Suppressor macrophage treated with lipopolysaccharide for 1 hour (primary cell): ENCODE measurements at regions not wholly inside any gene's neighbourhood (a gene's known extent, or its start where the extent isn't known, plus 50 kb on each side); places are given as distances from the start of the nearest gene placed in this dataset.
A peak's percentile ranks its signal among the peaks of the same experiment; 100 is the strongest.
"Not testable (repeated sequence)": the region's sequence is repeated elsewhere in the genome, so short reads cannot be mapped to it uniquely, and the experiment has no call there.

ENCODE experiments used
- DNase-seq, 3 donors: peaks; one replicate each; pipeline ENCODE4 v3.0.0-alpha.2; 2020 to 2022

DNA sequence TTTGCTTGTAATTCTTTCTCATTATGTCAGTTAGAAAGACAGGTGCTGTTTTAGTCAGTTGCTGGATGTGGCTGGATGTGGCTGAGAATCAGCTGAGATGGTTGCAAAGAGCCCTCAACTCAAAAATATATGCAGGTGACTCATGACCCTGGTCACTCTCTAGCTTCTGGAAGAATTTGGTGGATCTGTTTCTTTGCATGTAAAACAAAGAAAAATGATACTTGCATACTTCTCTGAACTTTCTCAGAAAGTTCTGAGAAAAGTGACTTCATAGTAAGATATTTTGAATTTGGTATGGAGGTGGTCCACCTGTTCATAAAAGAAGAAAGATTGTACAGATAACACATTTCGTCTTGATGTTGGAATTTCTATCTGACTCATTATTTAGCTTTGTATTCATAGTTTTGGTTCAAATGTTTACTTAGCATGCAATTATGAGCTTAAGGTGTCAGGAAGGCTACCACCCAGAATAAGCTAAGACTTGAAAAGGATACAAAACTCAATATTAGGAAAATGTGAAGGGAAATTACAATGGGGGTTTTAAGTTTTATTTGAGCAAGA, 163.2 kb upstream of the OLIG3 start:
- no peak for DNase-seq

DNA sequence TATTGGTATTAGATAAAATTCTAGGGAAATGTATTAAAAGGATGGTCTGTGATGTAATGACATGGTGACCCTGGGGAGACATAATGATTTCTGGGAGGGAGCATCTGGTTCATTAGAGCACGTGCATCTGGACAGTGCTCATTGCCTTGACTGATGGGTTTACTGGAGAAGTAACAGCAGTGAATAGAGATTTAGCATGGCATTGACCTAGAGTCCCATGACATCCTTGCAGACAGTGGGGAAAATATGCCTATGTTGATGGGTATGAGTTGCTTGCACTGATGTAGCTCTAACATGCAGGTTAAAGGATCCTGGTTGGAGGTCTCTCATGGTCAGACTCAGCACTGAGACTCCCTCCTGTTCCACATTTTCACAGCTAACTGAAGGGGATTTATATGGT, 164.1 kb upstream of the OLIG3 start:
- no peak for DNase-seq

GRCh38 chr6:137659871-137660270, 165.7 kb upstream of the OLIG3 start:
- no peak for DNase-seq

- no peak for DNase-seq
These were observed 166.1 kb upstream of the OLIG3 start for GRCh38 chr6:137660296-137660731.

- peak; percentile 62 to 66 (median 66) for DNase-seq
These were observed 167.4 kb upstream of the OLIG3 start for GRCh38 chr6:137661601-137662000.

DNA sequence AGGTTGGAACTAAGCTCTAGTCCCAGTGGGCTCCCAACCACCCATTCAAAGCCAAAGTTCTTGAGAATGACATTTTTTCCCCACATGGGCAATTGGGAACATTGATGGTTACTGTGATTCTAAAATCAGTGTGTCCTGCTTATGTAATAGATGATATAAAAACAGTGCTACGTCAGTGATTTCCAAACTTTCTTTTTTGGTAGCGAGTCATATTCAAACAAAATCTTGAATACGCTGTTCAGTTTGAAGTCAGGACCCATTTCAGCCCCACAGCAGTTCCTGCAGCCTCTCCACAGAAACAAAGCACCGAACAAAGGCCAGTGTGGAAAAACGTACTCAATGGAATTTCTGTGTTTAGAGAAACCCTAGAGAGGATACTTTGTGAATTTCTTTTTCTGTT, 170.0 kb upstream of the OLIG3 start:
- no peak for DNase-seq

DNA sequence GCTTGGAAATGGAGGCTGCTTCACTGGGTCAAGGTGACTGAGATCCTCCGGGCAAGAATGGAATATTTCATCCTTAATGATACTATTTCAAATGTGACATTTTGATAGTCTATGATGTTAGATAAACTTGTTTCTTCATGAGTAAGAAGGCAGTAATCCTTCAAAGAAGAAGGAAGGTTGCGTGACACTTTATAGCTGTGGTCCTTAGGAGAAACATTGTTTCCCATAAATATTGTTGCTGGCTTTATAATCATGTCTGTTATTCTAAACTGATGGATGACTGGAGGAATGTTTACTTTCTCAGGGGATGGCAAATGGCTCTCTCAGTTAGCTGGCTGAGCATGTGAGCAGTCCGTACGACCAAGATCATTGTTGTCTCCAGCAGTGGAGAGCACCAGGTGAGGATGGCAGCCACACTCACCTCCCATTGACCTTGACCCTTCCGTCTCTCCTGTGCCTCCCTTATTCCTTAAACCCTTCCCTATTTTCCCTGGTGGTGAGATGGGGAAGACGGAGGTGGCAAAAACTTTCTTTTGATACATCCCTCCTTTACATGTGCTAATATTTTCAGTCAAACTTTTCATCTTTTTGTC, 171.2 kb upstream of the OLIG3 start:
- DNase-seq: no peak

DNA sequence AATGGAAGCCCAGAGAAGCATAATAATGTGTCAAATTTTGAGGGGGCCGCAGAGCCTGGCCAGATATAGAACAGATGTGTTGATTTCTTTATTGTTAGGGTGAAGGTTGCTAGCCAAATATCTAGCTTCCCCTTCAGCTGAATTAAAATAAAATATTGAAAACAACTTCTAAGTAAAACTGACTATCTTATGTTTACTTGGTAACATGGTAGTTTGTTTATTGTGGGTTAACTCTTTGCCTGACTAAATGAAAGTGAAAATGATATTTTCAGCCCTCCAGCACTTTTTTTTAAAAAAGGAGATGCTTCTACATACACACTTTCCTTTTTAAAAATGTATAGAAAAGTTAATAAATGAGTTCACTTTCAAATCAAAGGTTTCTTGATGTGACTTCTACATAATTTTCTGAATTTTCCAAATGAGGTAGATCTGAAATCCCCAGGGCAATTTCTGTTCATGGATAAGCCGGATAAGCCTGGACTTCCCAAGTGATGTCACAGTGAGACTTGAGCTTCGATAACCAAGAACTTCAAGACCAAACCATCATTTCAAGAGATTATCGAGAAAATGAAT, 172.1 kb upstream of the OLIG3 start:
- DNase-seq: peak; percentile 36 to 78 (median 40)

- DNase-seq: no peak
These were observed 179.4 kb upstream of the OLIG3 start for GRCh38 chr6:137673603-137674002.

DNA sequence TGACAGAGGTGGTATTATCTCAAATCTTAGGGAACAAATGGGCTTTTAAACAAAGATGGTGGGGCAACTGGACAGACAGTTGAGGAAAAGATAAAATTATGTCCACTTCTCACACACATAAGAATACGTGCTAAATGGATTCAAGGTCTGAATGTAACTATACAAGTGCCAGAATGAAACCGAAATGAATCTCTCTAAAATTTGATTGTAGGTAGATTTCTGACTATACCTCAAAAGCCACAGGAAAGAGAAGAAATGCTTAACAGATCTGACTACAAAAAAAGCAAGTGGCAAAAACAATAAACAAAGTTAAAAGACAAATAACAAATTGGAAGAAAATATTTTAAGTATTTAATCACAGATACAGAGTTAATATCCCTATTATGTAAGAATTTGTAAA, 182.7 kb upstream of the OLIG3 start:
- no peak for DNase-seq

DNA sequence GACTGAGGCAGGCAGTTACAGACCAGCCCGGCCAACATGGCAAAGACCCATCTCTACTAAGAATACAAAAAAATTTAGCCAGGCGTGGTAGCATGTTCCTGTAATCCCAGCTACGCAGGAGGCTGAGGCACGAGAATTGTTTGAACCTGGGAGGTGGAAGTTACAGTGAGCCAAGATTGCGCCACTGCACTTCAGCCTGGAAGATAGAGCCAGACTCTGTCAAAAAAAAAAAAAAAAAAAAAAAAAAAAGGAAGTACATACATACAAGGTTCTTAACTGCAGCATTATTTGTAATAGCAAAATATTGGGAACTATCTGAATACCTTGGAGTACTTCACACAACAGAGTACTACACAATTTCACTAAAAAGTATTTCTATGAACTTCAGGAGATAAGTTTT, 183.5 kb upstream of the OLIG3 start:
- DNase-seq: peak; percentile 68 to 79 (median 74)

DNA sequence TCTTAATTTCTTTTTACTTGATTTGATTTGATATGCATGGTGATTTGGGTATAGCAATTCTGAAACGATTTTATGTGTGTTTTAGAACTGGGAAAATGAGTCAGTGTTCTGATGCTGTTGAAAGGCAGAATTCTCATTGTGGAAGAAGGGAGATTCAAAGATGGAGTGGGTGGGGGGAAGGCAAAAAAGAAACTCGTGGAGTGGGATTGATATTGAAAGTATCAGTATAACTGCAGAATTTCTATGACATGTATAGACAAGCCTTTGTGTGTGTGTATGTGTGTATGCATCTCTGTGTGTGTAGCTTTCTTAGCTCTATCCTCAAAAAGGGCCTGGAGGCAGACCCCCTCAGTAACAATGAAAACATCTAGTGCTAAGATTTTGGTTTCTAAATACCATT, 184.3 kb upstream of the OLIG3 start:
- peak; percentile 44 to 72 (median 56) for DNase-seq

DNA sequence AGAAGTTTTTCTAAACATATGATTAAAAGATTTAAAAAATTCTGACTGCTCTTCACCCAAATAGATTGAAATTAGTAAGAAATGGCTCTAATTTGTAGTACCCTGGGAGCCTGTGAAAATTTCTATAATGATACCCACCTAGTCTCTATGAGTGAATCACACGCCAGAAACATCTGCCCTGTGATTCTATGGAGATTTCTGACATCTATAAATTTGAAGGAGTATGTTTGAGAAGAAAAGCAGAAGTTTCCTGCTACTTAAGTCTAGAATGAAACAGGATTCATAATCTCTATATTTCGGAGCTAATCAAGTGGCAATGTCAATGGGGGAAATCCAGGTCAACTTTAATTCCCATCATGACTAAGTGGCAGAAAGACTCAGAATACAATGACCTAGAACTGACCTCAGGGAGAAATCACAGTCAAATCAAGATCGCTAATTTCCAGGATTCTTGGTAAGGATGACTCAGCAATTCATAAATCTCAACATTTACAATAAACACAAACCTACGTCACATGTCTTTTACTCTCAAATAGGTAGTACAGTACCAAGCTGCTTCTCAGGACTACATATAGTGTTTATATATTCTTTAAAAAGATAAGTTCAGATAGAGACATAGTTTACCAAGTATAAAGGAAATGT, 186.2 kb upstream of the TNFAIP3 start:
- peak; percentile 77 to 96 (median 78) for DNase-seq

- no peak for DNase-seq
These were observed 185.5 kb upstream of the TNFAIP3 start for GRCh38 chr6:137681445-137682009.

GRCh38 chr6:137682658-137683057, 184.4 kb upstream of the TNFAIP3 start:
- DNase-seq: not testable (repeated sequence)

DNA sequence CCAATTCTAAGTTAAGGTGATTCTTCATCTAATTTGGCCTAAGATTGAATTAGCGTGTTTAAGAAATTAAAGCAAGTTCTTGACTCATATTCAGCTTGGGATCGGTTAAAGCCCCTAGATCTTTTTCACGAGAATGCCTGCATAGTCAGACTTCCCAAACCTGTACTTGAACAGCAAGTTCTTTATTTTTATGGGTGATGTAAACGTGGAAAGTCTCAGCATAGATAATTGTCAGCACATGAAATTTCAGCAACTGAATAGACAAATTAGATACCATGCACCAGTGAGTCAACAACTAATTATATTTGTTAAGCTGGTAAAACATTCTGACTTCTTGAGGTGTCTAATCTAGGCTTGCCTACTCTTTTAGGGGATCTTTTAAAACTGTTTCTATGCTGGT, 183.1 kb upstream of the TNFAIP3 start:
- DNase-seq: peak in 2 of 3 donors; percentile 55 to 81

DNA sequence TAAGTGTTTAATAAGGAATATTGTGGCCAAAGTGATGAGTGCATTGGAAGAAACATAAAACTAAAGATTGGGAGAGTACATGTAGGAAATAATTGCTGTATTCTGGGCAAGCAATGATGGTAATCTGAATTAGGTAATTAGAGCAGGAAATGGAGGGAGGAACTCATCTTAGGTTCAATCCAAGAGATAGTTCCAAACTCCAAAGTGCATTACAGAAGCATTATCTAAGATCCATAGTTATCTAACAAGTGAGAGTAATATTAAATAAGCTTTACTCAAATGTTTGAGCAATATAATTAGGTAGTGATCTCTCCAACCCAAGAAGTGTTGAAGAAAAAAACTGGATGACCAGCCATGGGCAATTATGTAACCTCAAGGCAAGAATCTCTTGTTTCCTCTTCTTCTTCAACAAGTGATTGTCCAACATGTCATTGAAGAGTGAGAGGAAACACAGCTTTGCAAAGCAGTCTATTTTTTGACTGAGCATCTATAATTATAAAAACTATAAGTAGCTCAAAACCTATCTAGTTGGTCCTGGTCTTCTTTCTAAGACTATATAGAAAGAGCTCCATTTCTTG, 181.2 kb upstream of the TNFAIP3 start:
- DNase-seq: peak in 2 of 3 donors; percentile 50

GRCh38 chr6:137687818-137688217, 179.2 kb upstream of the TNFAIP3 start:
- DNase-seq: no peak

GRCh38 chr6:137688230-137688971, 178.7 kb upstream of the TNFAIP3 start:
- DNase-seq: peak in 2 of 3 donors; percentile 53 to 62

DNA sequence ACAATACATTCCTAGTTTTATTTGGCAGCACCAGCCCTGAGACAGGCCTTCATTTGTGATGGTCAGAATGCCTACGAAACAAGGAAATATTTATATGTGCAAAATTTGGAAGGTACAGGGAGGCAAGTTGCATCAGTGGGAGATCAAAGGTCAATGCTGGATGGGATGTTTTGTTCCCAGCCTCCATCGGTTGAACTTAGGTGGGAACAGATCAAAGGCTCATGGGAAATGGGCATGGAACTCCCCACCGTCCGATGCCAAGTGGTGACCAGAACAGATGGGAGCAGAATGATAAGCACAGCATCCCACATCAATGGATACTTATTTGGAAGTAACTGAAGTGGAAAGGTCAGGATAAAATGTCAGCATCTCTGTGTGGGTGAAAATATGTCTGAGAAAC, 177.7 kb upstream of the TNFAIP3 start:
- no peak for DNase-seq

DNA sequence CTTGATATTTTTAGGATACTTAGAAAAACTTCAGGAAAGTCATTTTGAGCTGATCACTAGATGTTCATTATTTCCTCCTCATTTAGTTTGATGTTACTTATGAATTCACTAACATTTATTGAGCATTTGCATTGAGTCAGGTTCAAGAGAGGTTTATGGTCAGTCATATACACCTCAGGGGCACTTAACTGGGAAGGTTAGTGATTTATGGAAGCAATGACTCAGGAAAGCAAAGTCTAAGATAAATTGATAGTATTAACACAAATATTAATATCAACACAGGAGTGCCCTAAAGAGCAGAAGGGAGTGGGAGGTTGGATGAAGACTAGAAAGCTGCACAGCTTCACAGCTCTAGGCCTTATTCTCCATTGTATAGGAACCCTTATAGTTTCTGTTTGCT, 177.0 kb upstream of the TNFAIP3 start:
- DNase-seq: no peak

GRCh38 chr6:137690721-137691120, 176.3 kb upstream of the TNFAIP3 start:
- DNase-seq: no peak

- no peak for DNase-seq
These were observed 174.8 kb upstream of the TNFAIP3 start for GRCh38 chr6:137692308-137692707.
